ENCODE measurements at regions not wholly inside any gene's neighbourhood (a gene's known extent, or its start where the extent isn't known, plus 50 kb on each side); places are given as distances from the start of the nearest gene placed in this dataset.

- Histone ChIP-seq H3K27ac (no peak overlapping the region), H3K4me3 (no peak overlapping the region), H3K36me3 (no peaks in the 10 kb centered on the region), H3K4me1 (no peaks in the 10 kb centered on the region), H3K9me3 (no peaks in the 10 kb centered on the region), H3K27me3 (no peaks in the 10 kb centered on the region)
- 67 to 82% methylated on average over 1 of the region's 1 CpG for WGBS, 2 donors
- ATAC-seq (no peak), FAIRE-seq (no peak), DNase-seq (no peak)
- intact Hi-C loops (cut with DNase I) = no loop called here
- TF ChIP-seq, protein P1, sequence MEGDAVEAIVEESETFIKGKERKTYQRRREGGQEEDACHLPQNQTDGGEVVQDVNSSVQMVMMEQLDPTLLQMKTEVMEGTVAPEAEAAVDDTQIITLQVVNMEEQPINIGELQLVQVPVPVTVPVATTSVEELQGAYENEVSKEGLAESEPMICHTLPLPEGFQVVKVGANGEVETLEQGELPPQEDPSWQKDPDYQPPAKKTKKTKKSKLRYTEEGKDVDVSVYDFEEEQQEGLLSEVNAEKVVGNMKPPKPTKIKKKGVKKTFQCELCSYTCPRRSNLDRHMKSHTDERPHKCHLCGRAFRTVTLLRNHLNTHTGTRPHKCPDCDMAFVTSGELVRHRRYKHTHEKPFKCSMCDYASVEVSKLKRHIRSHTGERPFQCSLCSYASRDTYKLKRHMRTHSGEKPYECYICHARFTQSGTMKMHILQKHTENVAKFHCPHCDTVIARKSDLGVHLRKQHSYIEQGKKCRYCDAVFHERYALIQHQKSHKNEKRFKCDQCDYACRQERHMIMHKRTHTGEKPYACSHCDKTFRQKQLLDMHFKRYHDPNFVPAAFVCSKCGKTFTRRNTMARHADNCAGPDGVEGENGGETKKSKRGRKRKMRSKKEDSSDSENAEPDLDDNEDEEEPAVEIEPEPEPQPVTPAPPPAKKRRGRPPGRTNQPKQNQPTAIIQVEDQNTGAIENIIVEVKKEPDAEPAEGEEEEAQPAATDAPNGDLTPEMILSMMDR (IDR thresholded peaks at IDR 0.05) = no peak
These were observed 1619.0 kb upstream of the WWC1 start for GRCh38 chr5:166672431-166672830.

- intact Hi-C loops (cut with DNase I) = no loop called here
- no peak for DNase-seq
- Histone ChIP-seq H3K27ac (no peak overlapping the region), H3K9me3 (no peaks in the 10 kb centered on the region), H3K27me3 (no peaks in the 10 kb centered on the region), H3K4me3 (no peak overlapping the region), H3K4me1 (no peaks in the 10 kb centered on the region), H3K36me3 (no peaks in the 10 kb centered on the region)
- no peak for ATAC-seq
- no peak for FAIRE-seq
- TF ChIP-seq, protein P1 (IDR thresholded peaks at IDR 0.05) = no peak
- WGBS, 2 donors = 23 to 32% methylated on average over 2 of the region's 2 CpGs
These were observed 1613.6 kb upstream of the WWC1 start for GRCh38 chr5:166677891-166678290.

DNA sequence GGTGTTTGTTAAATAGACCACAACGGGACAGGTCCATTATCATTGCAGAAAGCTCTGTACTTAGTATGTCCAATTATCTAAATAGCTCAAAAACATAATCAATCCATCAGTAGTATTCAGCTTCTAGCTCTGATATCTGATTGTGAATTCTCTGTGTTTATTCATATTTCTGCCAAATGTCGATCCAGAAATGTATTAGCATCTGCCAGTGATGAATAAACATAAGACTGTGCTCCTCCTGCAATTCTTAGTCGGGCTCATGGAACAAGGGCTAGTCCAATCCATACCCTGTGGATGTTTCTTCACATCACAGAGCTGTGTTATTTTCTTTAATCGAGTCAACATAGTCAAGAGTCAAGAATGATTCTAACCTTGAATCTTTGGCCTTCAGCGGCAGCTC lies 1612.1 kb upstream of the WWC1 start:
- ATAC-seq (no peak), FAIRE-seq (no peak), DNase-seq (no peak)
- H3K36me3 ChIP-seq = no peaks in the 10 kb centered on the region
- no peaks in the 10 kb centered on the region for H3K27me3 ChIP-seq
- intact Hi-C loops (cut with DNase I) = no loop called here
- no peaks in the 10 kb centered on the region for H3K9me3 ChIP-seq
- no peak overlapping the region for H3K4me3 ChIP-seq
- 42 to 54% methylated on average over 5 of the region's 5 CpGs for WGBS, 2 donors
- H3K4me1 ChIP-seq = no peaks in the 10 kb centered on the region
- TF ChIP-seq, protein P1 (IDR thresholded peaks at IDR 0.05) = no peak
- H3K27ac ChIP-seq = no peak overlapping the region

GRCh38 chr5:166695326-166695725 lies 1596.1 kb upstream of the WWC1 start:
- Histone ChIP-seq H3K4me3 (no peak overlapping the region), H3K36me3 (no peaks in the 10 kb centered on the region), H3K9me3 (no peaks in the 10 kb centered on the region), H3K27me3 (no peaks in the 10 kb centered on the region), H3K4me1 (no peaks in the 10 kb centered on the region), H3K27ac (no peak overlapping the region)
- intact Hi-C loops (cut with DNase I) = no loop called here
- no peak for DNase-seq
- 62 to 79% methylated on average over 4 of the region's 4 CpGs for WGBS, 2 donors
- no peak for ATAC-seq
- TF ChIP-seq, protein P1 (IDR thresholded peaks at IDR 0.05) = no peak
- FAIRE-seq = no peak

GRCh38 chr5:166708291-166708690 lies 1583.2 kb upstream of the WWC1 start:
- FAIRE-seq (no peak), ATAC-seq (no peak), DNase-seq (no peak)
- Histone ChIP-seq H3K27ac (no peak overlapping the region), H3K36me3 (no peaks in the 10 kb centered on the region), H3K4me3 (no peak overlapping the region), H3K4me1 (no peaks in the 10 kb centered on the region), H3K27me3 (no peaks in the 10 kb centered on the region), H3K9me3 (no peaks in the 10 kb centered on the region)
- 70 to 84% methylated on average over 3 of the region's 3 CpGs for WGBS, 2 donors
- intact Hi-C loops (cut with DNase I) = no loop called here
- TF ChIP-seq, protein P1 (IDR thresholded peaks at IDR 0.05) = no peak

All from pancreas (tissue), 10 donors.